ENCODE measurements at regions not wholly inside any gene's neighbourhood (a gene's known extent, or its start where the extent isn't known, plus 50 kb on each side); places are given as distances from the start of the nearest gene placed in this dataset.
"Not testable (repeated sequence)": the region's sequence is repeated elsewhere in the genome, so short reads cannot be mapped to it uniquely, and the experiment has no call there.

DNA sequence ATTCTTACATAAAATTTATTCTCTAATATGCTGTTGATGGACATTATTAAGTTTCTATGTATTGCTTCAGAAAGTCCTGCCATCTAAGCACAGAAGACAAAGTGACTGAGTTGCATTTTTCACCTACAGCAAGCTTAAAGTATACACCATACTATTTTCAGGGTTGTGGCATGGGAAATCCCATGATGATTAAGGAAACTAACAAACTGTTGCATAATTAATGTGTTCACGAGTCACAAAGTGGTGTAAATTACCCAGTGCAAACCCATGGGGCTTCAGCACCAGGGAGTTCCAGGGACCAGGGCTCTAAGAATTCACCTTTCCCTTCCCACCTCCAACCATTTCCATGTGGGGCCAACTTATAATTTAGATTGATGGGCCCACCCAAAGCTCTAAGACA, 81.9 kb upstream of the NR5A2 start:
- no peaks in the 10 kb centered on the region for H3K36me3 ChIP-seq
- 69% methylated on average over 1 of the region's 1 CpG for WGBS
- TF ChIP-seq, protein P1, sequence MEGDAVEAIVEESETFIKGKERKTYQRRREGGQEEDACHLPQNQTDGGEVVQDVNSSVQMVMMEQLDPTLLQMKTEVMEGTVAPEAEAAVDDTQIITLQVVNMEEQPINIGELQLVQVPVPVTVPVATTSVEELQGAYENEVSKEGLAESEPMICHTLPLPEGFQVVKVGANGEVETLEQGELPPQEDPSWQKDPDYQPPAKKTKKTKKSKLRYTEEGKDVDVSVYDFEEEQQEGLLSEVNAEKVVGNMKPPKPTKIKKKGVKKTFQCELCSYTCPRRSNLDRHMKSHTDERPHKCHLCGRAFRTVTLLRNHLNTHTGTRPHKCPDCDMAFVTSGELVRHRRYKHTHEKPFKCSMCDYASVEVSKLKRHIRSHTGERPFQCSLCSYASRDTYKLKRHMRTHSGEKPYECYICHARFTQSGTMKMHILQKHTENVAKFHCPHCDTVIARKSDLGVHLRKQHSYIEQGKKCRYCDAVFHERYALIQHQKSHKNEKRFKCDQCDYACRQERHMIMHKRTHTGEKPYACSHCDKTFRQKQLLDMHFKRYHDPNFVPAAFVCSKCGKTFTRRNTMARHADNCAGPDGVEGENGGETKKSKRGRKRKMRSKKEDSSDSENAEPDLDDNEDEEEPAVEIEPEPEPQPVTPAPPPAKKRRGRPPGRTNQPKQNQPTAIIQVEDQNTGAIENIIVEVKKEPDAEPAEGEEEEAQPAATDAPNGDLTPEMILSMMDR (IDR thresholded peaks at IDR 0.05) = no peak
- no peak overlapping the region for H3K4me3 ChIP-seq
- intact Hi-C loops (cut with DNase I) = no loop called here
- no peak for DNase-seq (ENCODE audit: extremely low spot score)
- H3K4me1 ChIP-seq = no peaks in the 10 kb centered on the region
- H3K27me3 ChIP-seq = no peaks in the 10 kb centered on the region
- no peak overlapping the region for H3K27ac ChIP-seq (replicated peaks in 1 of 4)
- H3K9me3 ChIP-seq = no peaks in the 10 kb centered on the region

DNA sequence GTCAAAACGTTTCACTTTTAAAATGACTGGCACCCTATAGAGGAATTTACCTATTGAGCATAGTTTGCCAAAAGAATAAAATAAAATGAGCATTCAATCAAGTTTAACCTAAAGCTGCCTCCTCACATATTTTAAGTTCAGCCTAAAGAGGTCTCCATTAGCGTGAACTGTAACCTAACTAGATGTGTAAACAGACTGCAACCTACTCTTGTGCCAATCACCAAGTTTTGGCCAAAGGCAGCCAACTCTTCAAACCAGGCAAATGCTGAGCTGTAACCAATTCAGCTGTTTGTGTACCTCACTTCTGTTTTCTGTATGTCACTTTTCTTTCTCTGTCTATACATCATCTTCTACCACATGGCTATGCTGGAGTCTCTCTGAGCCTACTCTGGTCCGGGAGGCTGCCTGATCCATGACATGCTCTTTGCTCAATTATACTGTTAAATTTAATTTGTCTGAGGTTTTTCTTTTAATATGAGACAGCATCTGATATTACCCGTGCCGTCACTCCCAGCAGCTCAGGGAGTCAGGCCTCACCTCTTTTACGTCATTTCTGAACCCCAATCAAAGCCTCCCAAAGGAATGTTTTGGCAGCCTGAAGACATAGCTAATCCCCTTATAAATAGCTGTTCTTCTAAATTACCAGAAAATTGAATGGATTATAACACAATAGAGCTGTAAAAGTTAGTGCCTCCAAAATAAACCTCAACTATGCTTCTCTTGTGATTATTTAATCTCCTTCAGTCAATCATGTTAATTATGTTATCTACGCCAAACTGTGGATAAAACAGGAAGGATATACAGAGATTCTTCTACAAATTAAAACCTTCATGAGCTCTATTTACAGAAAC, 81.0 kb upstream of the NR5A2 start:
- Histone ChIP-seq H3K4me3 (no peak overlapping the region), H3K4me1 (no peaks in the 10 kb centered on the region), H3K36me3 (no peaks in the 10 kb centered on the region), H3K27ac (replicated peaks in 1 of 4) (no peak overlapping the region), H3K27me3 (no peaks in the 10 kb centered on the region), H3K9me3 (no peaks in the 10 kb centered on the region)
- no peak for TF ChIP-seq POLR2A (IDR thresholded peaks at IDR 0.05; ENCODE audit: low read depth)
- no peak for TF ChIP-seq POLR2AphosphoS5 (IDR thresholded peaks at IDR 0.05)
- TF ChIP-seq, protein P1 (IDR thresholded peaks at IDR 0.05) = no peak
- no peak for TF ChIP-seq EP300 (IDR thresholded peaks at IDR 0.05)
- intact Hi-C loops (cut with DNase I) = no loop called here
- WGBS = 67% methylated on average over 7 of the region's 7 CpGs
- no peak for DNase-seq (ENCODE audit: extremely low spot score)

DNA sequence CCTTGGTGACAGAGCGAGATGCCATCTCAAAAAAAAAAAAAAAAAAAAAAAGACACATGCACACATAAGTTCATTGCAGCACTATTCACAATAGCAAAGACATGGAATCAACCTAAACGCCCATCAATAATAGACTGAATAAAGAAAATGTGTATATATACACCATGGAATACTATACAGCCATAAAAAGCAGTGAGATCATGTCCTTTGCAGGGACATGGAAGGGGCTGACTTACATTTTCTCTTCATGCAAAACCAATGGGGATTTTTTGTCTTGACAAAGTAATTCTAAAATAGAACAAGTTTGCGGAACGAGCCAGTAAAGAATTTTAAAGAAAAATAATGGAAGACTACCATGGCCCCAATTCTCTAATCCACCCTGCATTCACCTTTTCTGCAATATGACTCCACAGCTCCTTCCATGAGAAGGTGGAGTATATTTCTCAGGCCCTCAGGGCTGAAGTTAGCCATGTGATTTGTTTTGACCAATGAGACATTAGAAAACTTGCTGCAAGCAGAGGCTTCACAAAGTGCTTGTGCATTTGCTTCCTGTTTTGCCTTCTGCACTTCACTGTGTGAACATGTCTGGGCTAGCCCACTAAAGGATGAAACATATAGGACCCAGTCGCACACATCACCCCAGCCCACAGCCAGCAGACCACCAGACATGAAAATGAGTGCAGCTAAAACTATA, 78.8 kb upstream of the NR5A2 start:
- Histone ChIP-seq H3K4me1 (no peaks in the 10 kb centered on the region), H3K4me3 (no peak overlapping the region), H3K27ac (replicated peaks in 1 of 4) (no peak overlapping the region), H3K36me3 (no peaks in the 10 kb centered on the region), H3K9me3 (no peaks in the 10 kb centered on the region), H3K27me3 (no peaks in the 10 kb centered on the region)
- DNase-seq (ENCODE audit: extremely low spot score) = no peak
- no peak for TF ChIP-seq POLR2A (IDR thresholded peaks at IDR 0.05; ENCODE audit: low read depth)
- TF ChIP-seq, protein P1 (IDR thresholded peaks at IDR 0.05) = no peak
- no peak for TF ChIP-seq EP300 (IDR thresholded peaks at IDR 0.05)
- no peak for TF ChIP-seq POLR2AphosphoS5 (IDR thresholded peaks at IDR 0.05)
- intact Hi-C loops (cut with DNase I) = no loop called here
- 91% methylated on average over 5 of the region's 5 CpGs for WGBS

DNA sequence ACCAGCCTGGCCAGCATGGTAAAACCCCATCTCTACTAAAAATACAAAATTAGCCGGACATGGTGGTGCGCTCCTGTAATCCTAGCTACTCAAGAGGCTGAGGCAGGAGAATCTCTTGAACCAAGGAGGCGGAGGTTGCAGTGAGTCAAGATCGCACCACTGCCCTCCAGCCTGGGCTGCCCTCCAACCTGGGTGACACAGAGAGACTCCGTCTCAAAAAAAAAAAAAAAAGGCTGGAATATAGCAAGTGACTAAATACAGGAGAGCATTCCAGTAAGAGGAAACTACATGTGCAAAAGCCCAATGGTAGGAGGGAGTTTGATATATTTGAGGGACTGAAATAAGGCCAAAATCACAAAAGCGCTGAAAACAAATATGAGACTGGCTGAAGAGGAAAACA, 76.5 kb upstream of the NR5A2 start:
- DNase-seq (ENCODE audit: extremely low spot score); H3K4me3 ChIP-seq; intact Hi-C loops (cut with DNase I); H3K4me1 ChIP-seq; H3K9me3 ChIP-seq; H3K27ac ChIP-seq (replicated peaks in 1 of 4); H3K27me3 ChIP-seq; H3K36me3 ChIP-seq: not testable (repeated sequence)
- 76% methylated on average over 6 of the region's 6 CpGs for WGBS

DNA sequence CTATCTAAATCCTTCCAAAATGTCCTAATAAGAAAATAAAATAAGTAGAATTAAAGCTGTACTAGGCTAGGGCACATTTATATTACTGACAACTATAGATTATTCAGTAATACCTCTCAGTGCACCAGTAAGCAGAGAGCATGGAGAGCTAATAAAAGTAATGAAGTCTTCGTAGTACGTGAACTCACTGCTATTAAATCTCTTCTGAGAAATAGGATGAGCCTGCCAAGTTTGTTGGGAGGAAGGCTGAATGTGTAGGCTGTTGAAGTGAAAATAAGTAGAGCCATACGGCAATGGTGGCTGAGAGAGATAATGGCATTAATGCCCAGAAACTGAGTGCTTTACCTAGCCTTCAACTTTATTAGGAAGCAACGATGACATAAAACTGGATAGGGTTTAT, 73.9 kb upstream of the NR5A2 start:
- 82% methylated on average over 4 of the region's 4 CpGs for WGBS
- Histone ChIP-seq H3K36me3 (no peaks in the 10 kb centered on the region), H3K9me3 (peaks cover 0 to 5% (median 2%) of the 10 kb centered on the region in 4 donors), H3K27ac (replicated peaks in 1 of 4) (no peak overlapping the region), H3K4me3 (no peak overlapping the region), H3K27me3 (no peaks in the 10 kb centered on the region), H3K4me1 (no peaks in the 10 kb centered on the region)
- DNase-seq (ENCODE audit: extremely low spot score) = no peak
- TF ChIP-seq POLR2A (IDR thresholded peaks at IDR 0.05; ENCODE audit: low read depth) = no peak
- TF ChIP-seq EP300 (IDR thresholded peaks at IDR 0.05) = no peak
- TF ChIP-seq, protein P1 (IDR thresholded peaks at IDR 0.05) = no peak
- no peak for TF ChIP-seq POLR2AphosphoS5 (IDR thresholded peaks at IDR 0.05)
- intact Hi-C loops (cut with DNase I) = no loop called here
